ENCODE measurements at regions not wholly inside any gene's neighbourhood (a gene's known extent, or its start where the extent isn't known, plus 50 kb on each side); places are given as distances from the start of the nearest gene placed in this dataset.

DNA sequence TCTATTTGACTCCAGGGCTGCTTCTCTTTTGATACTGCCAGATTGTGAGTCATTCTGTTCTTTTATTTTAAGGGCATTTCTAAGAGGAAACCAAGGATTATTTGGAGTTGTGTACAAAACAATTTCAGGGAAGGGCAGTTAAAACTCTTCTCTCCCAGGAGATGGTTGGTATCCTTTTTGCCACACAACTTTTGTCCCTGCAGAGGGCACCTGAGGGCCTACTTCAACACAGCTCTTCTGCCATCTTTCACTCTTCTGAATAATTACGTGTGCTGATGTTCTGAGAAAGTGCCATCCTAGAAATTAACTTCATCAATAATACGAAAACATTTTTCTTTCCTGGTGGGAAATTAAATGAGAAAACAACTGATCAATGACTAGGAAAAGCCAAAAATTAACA, 75.7 kb upstream of the GADL1 start:
- TF ChIP-seq, protein P1, sequence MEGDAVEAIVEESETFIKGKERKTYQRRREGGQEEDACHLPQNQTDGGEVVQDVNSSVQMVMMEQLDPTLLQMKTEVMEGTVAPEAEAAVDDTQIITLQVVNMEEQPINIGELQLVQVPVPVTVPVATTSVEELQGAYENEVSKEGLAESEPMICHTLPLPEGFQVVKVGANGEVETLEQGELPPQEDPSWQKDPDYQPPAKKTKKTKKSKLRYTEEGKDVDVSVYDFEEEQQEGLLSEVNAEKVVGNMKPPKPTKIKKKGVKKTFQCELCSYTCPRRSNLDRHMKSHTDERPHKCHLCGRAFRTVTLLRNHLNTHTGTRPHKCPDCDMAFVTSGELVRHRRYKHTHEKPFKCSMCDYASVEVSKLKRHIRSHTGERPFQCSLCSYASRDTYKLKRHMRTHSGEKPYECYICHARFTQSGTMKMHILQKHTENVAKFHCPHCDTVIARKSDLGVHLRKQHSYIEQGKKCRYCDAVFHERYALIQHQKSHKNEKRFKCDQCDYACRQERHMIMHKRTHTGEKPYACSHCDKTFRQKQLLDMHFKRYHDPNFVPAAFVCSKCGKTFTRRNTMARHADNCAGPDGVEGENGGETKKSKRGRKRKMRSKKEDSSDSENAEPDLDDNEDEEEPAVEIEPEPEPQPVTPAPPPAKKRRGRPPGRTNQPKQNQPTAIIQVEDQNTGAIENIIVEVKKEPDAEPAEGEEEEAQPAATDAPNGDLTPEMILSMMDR (IDR thresholded peaks at IDR 0.05) = peak; percentile 67
- Histone ChIP-seq H3K4me2 (ENCODE audit: low read length) (no peak overlapping the region), H3K79me2 (no peaks in the 10 kb centered on the region), H3K27me3 (ENCODE audit: control insufficient read depth, insufficient read depth, low read length) (no peaks in the 10 kb centered on the region), H3K36me3 (ENCODE audit: control insufficient read depth, insufficient read depth, low read length) (no peaks in the 10 kb centered on the region), H3K9me3 (ENCODE audit: control insufficient read depth, low read length) (no peaks in the 10 kb centered on the region), H3K9ac (no peak overlapping the region), H3K27ac (no peak overlapping the region), H3K4me1 (no peaks in the 10 kb centered on the region), H2AFZ (peak overlapping the region; percentile 26), H3K4me3 (ENCODE audit: low read depth, low read length) (no peak overlapping the region)

DNA sequence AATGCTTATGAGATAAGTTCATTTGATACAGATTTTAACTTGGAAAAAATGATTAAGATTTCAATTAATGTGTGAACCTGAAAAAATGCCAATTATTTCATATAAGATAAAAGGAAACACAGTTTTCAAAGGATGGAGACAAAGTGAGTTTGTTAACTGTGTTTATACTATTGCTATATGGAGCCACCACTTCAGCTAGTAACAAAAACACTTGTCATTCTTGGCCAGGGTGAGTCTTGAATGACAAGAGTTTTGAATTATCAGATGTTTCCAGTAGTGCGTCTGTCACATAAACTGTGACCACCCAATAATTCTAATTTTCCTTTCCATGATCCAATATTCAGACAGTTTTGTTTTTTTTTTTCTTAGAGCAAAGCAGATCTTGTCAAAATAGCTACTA, 78.0 kb upstream of the GADL1 start:
- Histone ChIP-seq H3K9me3 (ENCODE audit: control insufficient read depth, low read length) (no peaks in the 10 kb centered on the region), H3K79me2 (no peaks in the 10 kb centered on the region), H3K4me1 (no peaks in the 10 kb centered on the region), H3K4me2 (ENCODE audit: low read length) (no peak overlapping the region), H3K27ac (no peak overlapping the region), H3K4me3 (ENCODE audit: low read depth, low read length) (no peak overlapping the region), H2AFZ (no peak overlapping the region), H3K27me3 (ENCODE audit: control insufficient read depth, insufficient read depth, low read length) (no peaks in the 10 kb centered on the region), H3K9ac (no peak overlapping the region), H3K36me3 (ENCODE audit: control insufficient read depth, insufficient read depth, low read length) (no peaks in the 10 kb centered on the region)
- TF ChIP-seq, protein P1 (IDR thresholded peaks at IDR 0.05) = no peak

DNA sequence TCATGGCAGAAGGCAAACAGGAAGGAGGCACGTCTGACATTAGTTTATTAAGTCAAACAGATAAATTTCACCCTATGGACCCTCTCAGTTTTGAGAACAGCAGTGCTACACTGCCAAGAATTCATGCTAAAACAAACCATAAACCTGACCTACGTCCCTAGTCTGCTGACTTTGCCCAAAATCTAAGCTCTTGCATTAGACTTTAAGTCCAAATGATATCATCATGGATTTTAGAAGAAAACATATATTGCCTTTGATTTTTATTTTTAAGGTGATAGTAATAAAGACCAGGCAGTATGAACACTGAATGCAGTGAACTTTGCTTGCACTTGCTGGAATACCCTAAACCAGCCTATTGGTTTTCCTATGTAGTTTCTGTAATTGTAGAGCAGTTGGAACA, 79.6 kb upstream of the GADL1 start:
- no peaks in the 10 kb centered on the region for H3K36me3 ChIP-seq (ENCODE audit: control insufficient read depth, insufficient read depth, low read length)
- no peaks in the 10 kb centered on the region for H3K27me3 ChIP-seq (ENCODE audit: control insufficient read depth, insufficient read depth, low read length)
- H3K4me2 ChIP-seq (ENCODE audit: low read length) = no peak overlapping the region
- no peak overlapping the region for H2AFZ ChIP-seq
- no peaks in the 10 kb centered on the region for H3K4me1 ChIP-seq
- TF ChIP-seq, protein P1 (IDR thresholded peaks at IDR 0.05) = no peak
- no peak overlapping the region for H3K27ac ChIP-seq
- H3K9ac ChIP-seq = no peak overlapping the region
- H3K79me2 ChIP-seq = no peaks in the 10 kb centered on the region
- H3K9me3 ChIP-seq (ENCODE audit: control insufficient read depth, low read length) = no peaks in the 10 kb centered on the region
- H3K4me3 ChIP-seq (ENCODE audit: low read depth, low read length) = no peak overlapping the region

DNA sequence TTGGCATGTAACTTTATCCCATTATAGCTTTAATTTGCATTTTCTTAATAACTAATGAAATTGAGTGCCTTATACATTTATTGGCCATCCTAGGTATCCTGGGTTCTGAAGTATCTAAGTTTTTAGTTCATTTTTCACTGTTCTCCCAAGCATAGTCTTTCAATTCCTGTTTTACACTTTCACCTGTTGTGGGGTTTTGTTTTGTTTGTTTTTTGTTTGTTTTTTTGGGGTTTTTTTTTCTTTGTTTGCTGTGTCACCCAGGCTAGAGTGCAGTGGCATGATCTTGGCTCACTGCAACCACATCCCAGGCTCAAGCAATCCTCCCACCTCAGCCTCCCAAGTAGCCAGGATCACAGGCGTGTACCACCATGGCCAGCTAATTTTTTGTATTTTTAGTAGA, 83.1 kb upstream of the GADL1 start:
- Histone ChIP-seq H3K9ac (no peak overlapping the region), H2AFZ (no peak overlapping the region), H3K4me3 (ENCODE audit: low read depth, low read length) (no peak overlapping the region), H3K9me3 (ENCODE audit: control insufficient read depth, low read length) (no peaks in the 10 kb centered on the region), H3K27ac (no peak overlapping the region), H3K36me3 (ENCODE audit: control insufficient read depth, insufficient read depth, low read length) (no peaks in the 10 kb centered on the region), H3K4me2 (ENCODE audit: low read length) (no peak overlapping the region), H3K4me1 (no peaks in the 10 kb centered on the region), H3K27me3 (ENCODE audit: control insufficient read depth, insufficient read depth, low read length) (no peaks in the 10 kb centered on the region), H3K79me2 (no peaks in the 10 kb centered on the region)
- TF ChIP-seq, protein P1 (IDR thresholded peaks at IDR 0.05) = no peak

DNA sequence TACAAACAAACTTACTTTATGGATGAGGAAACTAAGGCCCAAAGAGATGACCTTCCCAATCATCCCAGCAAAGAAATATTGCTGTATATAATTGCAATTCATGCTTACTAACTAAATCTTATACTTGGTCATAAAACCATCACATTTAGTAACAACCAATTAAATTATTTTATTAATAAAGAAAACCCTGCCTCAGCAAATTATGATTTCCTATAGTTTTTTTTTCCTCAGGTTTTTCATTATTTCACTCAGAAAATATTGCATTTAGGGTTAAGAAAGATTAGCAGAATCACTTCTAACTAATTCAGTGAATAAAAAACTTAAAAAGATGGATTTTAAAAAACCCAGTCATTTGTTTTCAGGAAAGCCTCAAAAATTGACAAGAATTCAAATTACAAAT, 86.5 kb upstream of the GADL1 start:
- TF ChIP-seq, protein P1 (IDR thresholded peaks at IDR 0.05) = no peak
- Histone ChIP-seq H2AFZ (no peak overlapping the region), H3K4me3 (ENCODE audit: low read depth, low read length) (no peak overlapping the region)

More for the DNA sequence above, 86.5 kb upstream of the GADL1 start:
- no peak overlapping the region for H3K4me2 ChIP-seq (ENCODE audit: low read length)
- no peak overlapping the region for H3K27ac ChIP-seq
- no peak overlapping the region for H3K9ac ChIP-seq
- no peaks in the 10 kb centered on the region for H3K9me3 ChIP-seq (ENCODE audit: control insufficient read depth, low read length)
- H3K79me2 ChIP-seq = no peaks in the 10 kb centered on the region
- H3K4me1 ChIP-seq = peaks cover 8% of the 10 kb centered on the region
- H3K36me3 ChIP-seq (ENCODE audit: control insufficient read depth, insufficient read depth, low read length) = no peaks in the 10 kb centered on the region
- H3K27me3 ChIP-seq (ENCODE audit: control insufficient read depth, insufficient read depth, low read length) = no peaks in the 10 kb centered on the region

All from parathyroid adenoma (tissue), 2 donors.